ENCODE measurements at regions not wholly inside any gene's neighbourhood (a gene's known extent, or its start where the extent isn't known, plus 50 kb on each side); places are given as distances from the start of the nearest gene placed in this dataset.

- no peak for TF ChIP-seq RAD21 (IDR thresholded peaks at IDR 0.05; ENCODE audit: low read length)
- TF ChIP-seq, protein P1, sequence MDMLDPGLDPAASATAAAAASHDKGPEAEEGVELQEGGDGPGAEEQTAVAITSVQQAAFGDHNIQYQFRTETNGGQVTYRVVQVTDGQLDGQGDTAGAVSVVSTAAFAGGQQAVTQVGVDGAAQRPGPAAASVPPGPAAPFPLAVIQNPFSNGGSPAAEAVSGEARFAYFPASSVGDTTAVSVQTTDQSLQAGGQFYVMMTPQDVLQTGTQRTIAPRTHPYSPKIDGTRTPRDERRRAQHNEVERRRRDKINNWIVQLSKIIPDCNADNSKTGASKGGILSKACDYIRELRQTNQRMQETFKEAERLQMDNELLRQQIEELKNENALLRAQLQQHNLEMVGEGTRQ (IDR thresholded peaks at IDR 0.05; ENCODE audit: borderline replicate concordance, low read depth, low read length), result no peak
These were observed 199.7 kb upstream of the RAB6C start for GRCh38 chr2:129779783-129780182.

Data from SK-N-SH (cell line).